ENCODE measurements at regions not wholly inside any gene's neighbourhood (a gene's known extent, or its start where the extent isn't known, plus 50 kb on each side); places are given as distances from the start of the nearest gene placed in this dataset.

DNA sequence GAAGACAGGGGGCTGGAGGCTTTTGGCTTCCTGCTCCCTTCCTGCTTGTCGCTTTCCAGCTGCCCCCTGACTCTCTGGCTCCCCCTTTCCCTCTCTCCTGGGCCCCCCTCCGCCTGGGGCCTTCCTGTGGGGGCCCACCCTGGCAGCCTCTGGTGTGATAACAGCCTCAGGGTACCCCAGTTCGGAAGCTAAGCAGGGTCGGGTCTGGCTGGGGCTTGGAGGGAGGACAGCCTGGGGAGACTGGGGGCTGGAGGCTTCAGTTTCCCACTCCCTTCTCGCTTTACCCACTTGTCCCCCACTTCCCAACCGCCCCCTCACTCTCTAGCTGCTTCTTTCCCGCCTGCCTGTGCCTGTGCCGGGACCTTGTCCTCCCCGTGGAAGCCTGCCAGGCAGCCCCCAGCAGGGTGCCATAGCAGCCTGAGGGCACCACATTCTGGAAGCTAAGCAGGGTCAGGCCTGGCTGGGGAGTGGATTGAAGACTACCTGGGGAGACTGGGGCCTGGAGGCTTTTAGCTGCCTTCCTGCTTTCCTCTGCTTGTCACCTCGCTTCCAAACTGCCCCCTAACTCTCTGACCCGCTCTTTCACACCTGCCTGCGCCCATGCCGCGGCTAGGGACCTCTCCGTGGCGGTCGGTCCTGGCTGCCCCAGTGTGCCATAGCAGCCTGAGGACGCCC lies 2275.5 kb downstream of the TP53TG3F start:
- DNase-seq = no peak
- Histone ChIP-seq H3K4me3 (ENCODE audit: insufficient read depth, low read depth, low read length) (no peak overlapping the region), H3K36me3 (replicated peaks; ENCODE audit: control insufficient read depth, insufficient read depth, low read length) (no peaks in the 10 kb centered on the region), H3K27me3 (ENCODE audit: control insufficient read depth, insufficient read depth, low read length) (no peaks in the 10 kb centered on the region)

DNA sequence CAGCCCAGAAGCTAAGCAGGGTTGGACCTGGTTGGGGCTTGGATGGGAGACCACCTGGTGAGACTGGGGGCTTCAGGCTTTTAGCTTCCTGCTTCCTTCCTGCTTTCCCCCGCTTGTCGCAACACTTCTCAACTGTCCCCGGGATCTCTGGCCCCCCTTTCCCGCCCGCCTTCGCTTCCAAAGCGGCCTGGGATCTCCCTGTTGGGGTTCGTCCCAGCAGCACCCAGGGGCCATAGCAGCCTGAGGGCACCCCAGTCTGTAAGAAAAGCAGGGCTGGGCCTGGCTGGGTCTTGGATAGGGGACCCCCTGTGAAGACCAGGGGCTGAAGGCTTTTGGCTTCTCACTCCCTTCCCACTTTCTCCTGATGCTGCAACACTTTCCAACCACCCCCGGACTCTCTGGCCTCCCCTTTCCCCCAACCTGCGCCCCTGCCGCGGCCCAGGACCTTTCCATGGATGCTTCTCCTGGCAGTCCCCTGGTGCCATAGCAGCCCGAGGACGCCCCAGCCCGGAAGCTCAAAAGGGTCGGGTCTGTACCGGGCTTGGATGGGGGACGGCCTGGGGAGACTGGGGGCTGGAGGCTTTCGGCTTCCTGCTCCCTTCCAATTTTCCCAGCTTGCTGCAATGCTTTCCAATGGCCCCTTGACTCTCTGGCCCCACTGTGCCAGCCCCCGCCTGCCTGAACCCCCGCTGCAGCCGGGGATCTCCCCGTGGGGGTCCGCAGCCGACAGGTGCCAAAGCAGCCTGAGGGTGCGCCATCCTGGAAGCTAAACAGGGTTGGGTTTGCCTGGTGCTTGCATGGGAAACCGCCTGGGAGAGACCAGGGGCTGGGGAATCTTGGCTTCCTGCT lies 2276.2 kb downstream of the TP53TG3F start:
- DNase-seq = peak; percentile 19
- no peak overlapping the region for H3K4me3 ChIP-seq (ENCODE audit: insufficient read depth, low read depth, low read length)
- no peaks in the 10 kb centered on the region for H3K36me3 ChIP-seq (replicated peaks; ENCODE audit: control insufficient read depth, insufficient read depth, low read length)
- H3K27me3 ChIP-seq (ENCODE audit: control insufficient read depth, insufficient read depth, low read length) = no peaks in the 10 kb centered on the region

DNA sequence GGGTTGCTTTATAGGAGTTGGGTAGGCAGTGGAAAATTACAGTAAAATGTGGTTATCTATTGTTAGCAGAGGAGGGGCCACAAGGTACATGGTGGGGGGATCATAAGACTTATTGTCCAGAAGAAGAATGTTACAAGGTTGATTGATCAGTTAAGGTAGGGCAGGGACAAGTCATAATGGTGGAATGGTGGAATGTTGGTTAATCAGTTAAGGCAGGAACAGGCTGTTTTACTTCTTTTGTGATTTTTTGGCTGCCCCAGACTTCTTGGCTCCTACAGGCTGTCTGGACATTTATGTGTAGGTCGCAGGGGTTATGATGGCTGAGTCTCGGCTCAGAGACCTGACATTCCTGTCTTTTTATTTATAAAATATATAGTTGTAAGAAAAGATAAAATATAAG lies 2277.1 kb downstream of the TP53TG3F start:
- H3K36me3 ChIP-seq (replicated peaks; ENCODE audit: control insufficient read depth, insufficient read depth, low read length) = no peaks in the 10 kb centered on the region
- no peaks in the 10 kb centered on the region for H3K27me3 ChIP-seq (ENCODE audit: control insufficient read depth, insufficient read depth, low read length)
- DNase-seq = no peak
- H3K4me3 ChIP-seq (ENCODE audit: insufficient read depth, low read depth, low read length) = no peak overlapping the region

DNA sequence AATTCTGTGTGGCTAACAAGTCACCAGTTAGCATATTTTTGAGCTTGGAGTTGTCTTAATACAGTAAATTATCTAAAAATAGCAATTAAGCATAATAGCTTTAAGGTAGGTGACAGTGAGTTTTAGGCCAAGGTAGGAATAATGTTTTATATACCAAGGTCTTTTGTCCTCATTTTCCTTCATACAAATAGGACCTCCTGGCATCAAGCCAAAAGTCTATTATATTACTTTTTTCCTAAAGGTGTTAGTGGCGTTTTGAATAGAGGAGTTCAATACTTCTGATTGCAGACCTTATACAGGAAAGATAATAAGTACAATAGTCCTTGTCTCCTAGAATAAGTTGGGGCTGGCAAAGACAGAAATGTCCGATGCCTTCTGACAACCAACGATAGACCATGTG lies 2277.7 kb downstream of the TP53TG3F start:
- H3K4me3 ChIP-seq (ENCODE audit: insufficient read depth, low read depth, low read length) = no peak overlapping the region
- DNase-seq = no peak
- H3K27me3 ChIP-seq (ENCODE audit: control insufficient read depth, insufficient read depth, low read length) = no peaks in the 10 kb centered on the region
- H3K36me3 ChIP-seq (replicated peaks; ENCODE audit: control insufficient read depth, insufficient read depth, low read length) = no peaks in the 10 kb centered on the region

DNA sequence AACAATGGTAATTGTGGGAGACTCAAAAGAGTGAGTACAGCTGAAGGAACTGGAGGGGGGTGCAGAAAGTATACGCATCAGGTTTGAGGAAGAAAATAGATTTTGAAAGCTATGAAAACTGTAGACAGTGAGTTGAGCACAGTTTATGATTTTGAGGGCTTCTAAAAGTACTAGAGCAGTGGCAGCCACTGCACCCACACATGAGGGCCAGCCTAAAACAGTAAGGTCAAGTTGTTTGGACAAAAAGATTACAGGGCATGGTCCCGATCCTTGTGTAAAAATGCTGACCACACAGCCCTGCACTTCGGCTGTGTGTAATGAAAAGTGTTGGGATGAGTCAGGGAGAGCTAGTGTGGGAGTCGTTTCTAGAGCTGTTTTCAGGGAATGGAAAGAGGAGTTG lies 2282.1 kb downstream of the TP53TG3F start:
- no peaks in the 10 kb centered on the region for H3K27me3 ChIP-seq (ENCODE audit: control insufficient read depth, insufficient read depth, low read length)
- H3K4me3 ChIP-seq (ENCODE audit: insufficient read depth, low read depth, low read length) = no peak overlapping the region
- no peak for DNase-seq
- no peaks in the 10 kb centered on the region for H3K36me3 ChIP-seq (replicated peaks; ENCODE audit: control insufficient read depth, insufficient read depth, low read length)

DNA sequence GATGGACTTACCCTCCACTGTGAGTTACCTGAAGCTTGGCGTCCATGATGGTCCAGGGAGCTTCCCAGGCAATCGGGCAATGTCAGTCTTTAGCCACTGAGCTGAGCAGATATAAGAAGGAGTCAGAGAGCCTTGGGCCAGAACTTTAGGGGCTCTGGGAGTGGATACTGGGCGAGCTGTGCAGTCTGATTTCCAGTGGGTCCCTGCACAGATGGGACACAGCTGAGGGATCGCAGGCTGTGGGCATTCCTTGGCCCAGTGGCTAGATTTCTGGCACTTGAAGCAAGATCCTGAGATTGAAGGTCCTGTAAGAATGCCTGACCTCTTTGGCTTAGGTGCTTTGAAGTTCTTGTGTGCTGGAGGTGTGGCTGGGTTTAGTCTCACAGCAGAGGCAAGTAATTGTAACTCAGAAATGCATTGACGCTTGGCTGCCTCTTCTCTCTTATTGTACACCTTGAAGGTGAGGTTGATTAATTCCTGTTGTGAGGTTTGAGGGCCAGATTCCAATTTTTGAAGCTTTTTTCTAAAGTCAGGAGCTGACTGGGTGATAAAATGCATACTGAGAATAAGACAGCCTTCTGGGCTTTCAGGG lies 2283.8 kb downstream of the TP53TG3F start:
- DNase-seq = no peak
- H3K27me3 ChIP-seq (ENCODE audit: control insufficient read depth, insufficient read depth, low read length) = no peaks in the 10 kb centered on the region
- H3K36me3 ChIP-seq (replicated peaks; ENCODE audit: control insufficient read depth, insufficient read depth, low read length) = no peaks in the 10 kb centered on the region
- H3K4me3 ChIP-seq (ENCODE audit: insufficient read depth, low read depth, low read length) = no peak overlapping the region

DNA sequence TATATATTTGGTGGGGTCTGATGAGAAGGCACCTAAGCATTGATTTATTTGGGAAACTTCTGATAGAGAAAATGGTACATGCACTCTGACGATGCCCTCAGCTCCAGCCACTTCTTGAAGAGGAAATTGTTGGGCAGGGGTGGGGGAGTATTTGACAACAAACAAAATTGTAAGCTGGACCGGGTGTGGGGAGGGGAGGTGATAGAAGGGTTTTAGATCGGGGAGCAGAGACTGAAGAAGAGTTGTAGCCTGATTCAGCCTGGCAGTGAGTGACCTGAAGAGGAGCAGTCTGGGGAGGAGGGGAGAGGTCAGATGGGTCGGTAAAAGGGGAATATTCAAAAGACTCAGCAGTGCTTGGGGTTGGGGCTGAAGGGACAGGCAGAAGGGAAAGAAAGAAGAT lies 2284.7 kb downstream of the TP53TG3F start:
- no peaks in the 10 kb centered on the region for H3K27me3 ChIP-seq (ENCODE audit: control insufficient read depth, insufficient read depth, low read length)
- H3K4me3 ChIP-seq (ENCODE audit: insufficient read depth, low read depth, low read length) = no peak overlapping the region
- H3K36me3 ChIP-seq (replicated peaks; ENCODE audit: control insufficient read depth, insufficient read depth, low read length) = no peaks in the 10 kb centered on the region
- DNase-seq = no peak

DNA sequence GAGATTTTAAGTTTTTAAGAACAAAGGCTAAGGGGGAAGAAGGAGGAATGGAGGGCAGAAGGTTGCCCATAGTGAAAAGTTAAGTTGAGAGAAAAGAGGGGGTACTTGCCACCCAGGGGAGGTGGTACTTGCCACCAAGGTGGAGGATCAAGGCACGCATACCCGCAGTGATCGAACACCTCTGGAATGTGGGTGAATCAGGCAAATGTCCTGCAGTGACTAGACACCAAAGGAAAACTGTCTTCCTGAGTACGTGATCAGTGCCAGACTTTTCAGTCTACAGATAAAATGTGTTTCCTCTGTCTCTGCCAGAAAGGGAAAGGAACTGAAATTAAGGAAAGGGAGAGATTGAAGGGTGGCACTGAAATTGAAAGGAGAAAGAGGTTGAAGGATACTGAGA lies 2285.3 kb downstream of the TP53TG3F start:
- no peak for DNase-seq
- H3K27me3 ChIP-seq (ENCODE audit: control insufficient read depth, insufficient read depth, low read length) = no peaks in the 10 kb centered on the region
- no peaks in the 10 kb centered on the region for H3K36me3 ChIP-seq (replicated peaks; ENCODE audit: control insufficient read depth, insufficient read depth, low read length)
- H3K4me3 ChIP-seq (ENCODE audit: insufficient read depth, low read depth, low read length) = no peak overlapping the region

DNA sequence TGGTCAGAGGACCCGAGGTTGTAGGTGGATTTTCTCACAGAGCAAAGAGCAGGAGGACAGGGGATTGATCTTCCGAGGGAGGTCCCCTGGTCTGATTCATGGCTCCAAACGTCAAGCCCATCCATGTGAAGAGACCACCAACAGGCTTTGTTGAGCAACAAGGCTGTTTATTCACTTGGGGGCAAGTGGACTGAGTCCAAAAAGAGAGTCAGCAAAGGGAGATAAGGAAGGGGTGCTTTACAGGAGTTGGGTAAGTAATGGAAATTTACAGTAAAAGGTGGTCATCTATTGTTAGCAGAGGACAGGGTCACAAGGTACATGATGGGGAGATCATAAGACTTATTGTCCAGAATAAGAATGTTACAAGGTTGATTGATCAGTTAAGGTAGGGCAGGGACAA lies 2285.8 kb downstream of the TP53TG3F start:
- no peak for DNase-seq
- no peaks in the 10 kb centered on the region for H3K36me3 ChIP-seq (replicated peaks; ENCODE audit: control insufficient read depth, insufficient read depth, low read length)
- H3K4me3 ChIP-seq (ENCODE audit: insufficient read depth, low read depth, low read length) = no peak overlapping the region

DNA sequence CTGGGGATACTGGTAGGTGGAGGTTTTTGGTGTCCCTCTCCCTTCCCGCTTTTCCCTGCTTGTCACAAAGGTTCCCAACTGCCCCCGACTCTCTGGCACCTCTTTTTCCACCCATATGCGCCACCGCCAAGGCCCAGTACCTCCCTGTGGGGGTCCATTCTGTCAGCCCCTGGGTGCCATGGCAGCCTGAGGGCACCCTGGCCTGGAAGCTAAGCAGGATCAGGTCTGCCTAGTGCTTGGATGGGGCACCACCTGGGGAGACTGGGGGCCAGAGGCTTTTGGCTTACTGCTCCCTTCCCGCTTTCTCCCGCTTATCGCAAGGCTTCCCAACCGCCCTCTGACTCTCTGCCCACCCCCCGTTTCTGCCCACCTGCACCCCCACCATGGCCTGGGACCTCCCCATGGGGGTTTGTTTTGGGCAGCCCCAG lies 2286.4 kb downstream of the TP53TG3F start:
- no peaks in the 10 kb centered on the region for H3K27me3 ChIP-seq (ENCODE audit: control insufficient read depth, insufficient read depth, low read length)
- H3K4me3 ChIP-seq (ENCODE audit: insufficient read depth, low read depth, low read length) = no peak overlapping the region
- peak; percentile 10 for DNase-seq
- H3K36me3 ChIP-seq (replicated peaks; ENCODE audit: control insufficient read depth, insufficient read depth, low read length) = no peaks in the 10 kb centered on the region

More for the DNA sequence above, 2285.8 kb downstream of the TP53TG3F start:
- H3K27me3 ChIP-seq (ENCODE audit: control insufficient read depth, insufficient read depth, low read length) = no peaks in the 10 kb centered on the region

DNA sequence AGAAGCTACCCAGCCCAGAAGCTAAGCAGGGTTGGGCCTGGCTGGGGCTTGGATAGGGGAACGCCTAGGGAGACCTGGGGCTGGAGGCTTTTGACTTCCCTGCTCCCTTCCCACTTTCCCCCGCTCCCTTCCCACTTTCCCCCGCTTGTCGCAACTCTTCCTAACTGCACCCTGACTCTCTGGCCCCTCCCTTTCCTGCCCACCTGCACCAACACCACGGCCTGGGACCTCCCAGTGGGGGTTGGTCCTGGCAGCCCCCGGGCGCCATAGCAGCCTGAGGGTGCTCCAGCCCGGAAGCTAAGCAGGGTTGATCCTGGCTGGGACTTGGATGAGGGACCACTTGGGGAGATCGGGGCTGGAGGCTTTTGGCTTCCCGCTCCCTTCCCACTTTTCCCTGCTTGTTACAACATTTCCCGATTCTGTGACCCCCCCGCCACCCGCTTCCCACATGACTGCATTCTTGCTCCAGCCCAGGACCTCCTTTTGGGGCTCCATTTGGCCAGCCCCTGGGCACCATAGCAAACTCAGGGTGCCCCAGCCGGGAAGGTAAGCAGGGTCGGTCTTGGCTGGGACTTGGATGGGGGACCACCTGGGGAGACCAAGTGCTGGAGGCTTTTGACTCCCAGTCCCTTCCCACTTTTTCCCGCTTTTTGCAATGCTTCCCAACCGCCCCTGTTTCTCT lies 2287.0 kb downstream of the TP53TG3F start:
- no peak overlapping the region for H3K4me3 ChIP-seq (ENCODE audit: insufficient read depth, low read depth, low read length)

DNA sequence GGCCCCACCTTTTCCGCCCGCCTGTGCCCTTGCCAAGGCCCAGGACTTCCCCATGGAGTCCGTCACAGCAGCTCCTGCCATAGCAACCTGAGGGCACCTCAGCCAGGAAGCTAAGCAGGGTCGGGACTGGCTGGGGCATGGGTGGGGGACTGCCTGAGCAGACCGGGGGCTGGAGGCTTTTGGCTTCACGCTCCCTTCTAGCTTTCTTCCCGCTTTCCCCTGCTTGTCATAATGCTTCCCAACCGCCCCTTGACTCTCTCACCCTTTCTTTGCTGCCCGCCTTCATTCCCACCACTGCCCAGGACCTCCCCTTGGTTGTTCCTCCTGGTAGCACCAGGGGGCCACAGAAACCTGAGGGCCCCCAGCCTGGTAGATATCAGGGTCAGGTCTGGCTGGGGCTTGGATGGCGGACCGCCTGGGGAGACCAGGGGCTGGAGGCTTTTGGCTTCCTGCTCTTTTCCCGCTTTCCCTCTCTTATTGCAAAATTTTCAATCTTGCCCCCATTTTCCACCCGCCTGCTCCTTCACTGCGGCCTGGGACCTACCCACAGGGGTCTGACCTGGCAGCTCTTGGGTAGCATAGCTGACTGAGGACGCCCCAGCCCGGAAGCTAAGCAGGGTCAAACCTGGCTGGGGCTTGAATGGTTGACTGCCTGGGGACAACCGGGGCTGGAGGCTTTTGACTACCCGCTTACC lies 2287.7 kb downstream of the TP53TG3F start:
- H3K36me3 ChIP-seq (replicated peaks; ENCODE audit: control insufficient read depth, insufficient read depth, low read length) = no peaks in the 10 kb centered on the region
- H3K27me3 ChIP-seq (ENCODE audit: control insufficient read depth, insufficient read depth, low read length) = no peaks in the 10 kb centered on the region
- H3K4me3 ChIP-seq (ENCODE audit: insufficient read depth, low read depth, low read length) = no peak overlapping the region
- DNase-seq = peak; percentile 10

More for the DNA sequence above, 2287.0 kb downstream of the TP53TG3F start:
- H3K27me3 ChIP-seq (ENCODE audit: control insufficient read depth, insufficient read depth, low read length) = no peaks in the 10 kb centered on the region
- no peaks in the 10 kb centered on the region for H3K36me3 ChIP-seq (replicated peaks; ENCODE audit: control insufficient read depth, insufficient read depth, low read length)
- no peak for DNase-seq

DNA sequence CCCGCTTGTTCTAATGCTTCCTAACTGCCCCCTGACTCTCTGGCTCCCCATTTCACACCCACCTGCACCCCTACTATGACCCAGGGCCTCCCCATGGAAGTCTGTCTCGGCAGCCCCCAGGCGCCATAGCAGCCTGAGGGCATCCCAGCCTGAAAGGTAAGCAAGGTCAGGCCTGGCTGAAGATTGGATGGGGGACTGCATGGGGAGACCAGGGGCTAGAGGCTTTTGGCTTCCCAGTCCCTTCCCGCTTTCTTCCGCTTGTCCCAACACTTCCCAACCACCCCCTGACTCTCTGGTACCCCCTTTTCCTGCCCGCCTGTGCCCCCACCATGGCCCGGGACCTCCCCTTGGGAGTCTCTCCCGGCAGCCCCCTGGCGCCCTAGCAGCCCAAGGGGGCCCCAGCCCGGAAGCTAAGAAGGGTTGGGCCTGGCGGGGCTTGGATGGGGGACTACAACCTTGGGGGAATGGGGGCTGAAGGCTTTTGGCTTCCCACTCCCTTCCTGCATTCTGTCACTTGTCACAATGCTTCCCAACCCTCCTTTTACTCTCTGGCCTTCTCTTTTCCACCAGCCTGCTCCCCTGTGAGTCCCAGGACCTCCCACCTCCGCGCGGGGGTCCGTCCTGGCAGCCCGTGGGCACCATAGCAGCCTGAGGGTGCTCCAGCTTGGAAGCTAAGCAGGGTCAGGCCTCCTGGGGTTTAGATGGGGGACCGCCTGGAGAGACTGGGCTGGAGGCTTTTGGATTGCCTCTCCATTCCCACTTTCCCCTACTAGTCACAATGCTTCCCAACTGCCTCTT lies 2288.4 kb downstream of the TP53TG3F start:
- DNase-seq = peak; percentile 17
- Histone ChIP-seq H3K36me3 (replicated peaks; ENCODE audit: control insufficient read depth, insufficient read depth, low read length) (no peaks in the 10 kb centered on the region), H3K4me3 (ENCODE audit: insufficient read depth, low read depth, low read length) (no peak overlapping the region), H3K27me3 (ENCODE audit: control insufficient read depth, insufficient read depth, low read length) (no peaks in the 10 kb centered on the region)

Measured in H7 (cell line).